Suprapubic skin (tissue), 3 donors: ENCODE measurements at regions not wholly inside any gene's neighbourhood (a gene's known extent, or its start where the extent isn't known, plus 50 kb on each side); places are given as distances from the start of the nearest gene placed in this dataset.

Experiments used
- EP300 ChIP-seq: sonication (generic); formaldehyde crosslinking; IDR thresholded peaks from one replicate; pipeline ENCODE4 v1.6.1; 2017; ENCODE audit warnings: antibody characterized with exemption
- TF ChIP-seq, protein P1 (sequence below), 2 donors: fragments of 200-600 bp in 1 of 2; fragments of 450-650 bp in 1 of 2; sonication (generic) in 1 of 2; IDR thresholded peaks; one replicate each; pipeline ENCODE4 v1.5.1; 2016 to 2019; ENCODE audit warnings: antibody characterized with exemption in 2 of 2, mild to moderate bottlenecking in 1 of 2, moderate library complexity in 1 of 2

DNA sequence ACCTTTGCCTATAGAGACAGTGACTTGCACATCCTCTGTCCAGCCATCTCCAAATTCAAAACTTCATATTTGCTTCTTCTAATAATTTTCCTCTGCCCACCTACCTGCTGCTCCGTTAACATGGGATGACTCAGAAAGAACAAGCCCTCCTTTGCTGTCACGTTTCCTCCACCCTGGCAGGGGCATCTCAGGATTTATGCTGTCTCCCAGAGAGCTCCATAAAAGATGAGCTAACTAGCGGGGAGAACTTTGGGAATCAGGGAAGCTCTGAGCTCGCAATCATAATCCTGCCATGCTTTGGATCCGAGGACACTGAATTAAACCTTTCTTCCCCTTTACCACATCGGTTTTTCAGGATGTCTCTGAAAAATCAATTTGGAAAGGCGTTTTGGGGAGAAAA is 78.4 kb upstream of the FSTL4 start:
- TF ChIP-seq, protein P1, sequence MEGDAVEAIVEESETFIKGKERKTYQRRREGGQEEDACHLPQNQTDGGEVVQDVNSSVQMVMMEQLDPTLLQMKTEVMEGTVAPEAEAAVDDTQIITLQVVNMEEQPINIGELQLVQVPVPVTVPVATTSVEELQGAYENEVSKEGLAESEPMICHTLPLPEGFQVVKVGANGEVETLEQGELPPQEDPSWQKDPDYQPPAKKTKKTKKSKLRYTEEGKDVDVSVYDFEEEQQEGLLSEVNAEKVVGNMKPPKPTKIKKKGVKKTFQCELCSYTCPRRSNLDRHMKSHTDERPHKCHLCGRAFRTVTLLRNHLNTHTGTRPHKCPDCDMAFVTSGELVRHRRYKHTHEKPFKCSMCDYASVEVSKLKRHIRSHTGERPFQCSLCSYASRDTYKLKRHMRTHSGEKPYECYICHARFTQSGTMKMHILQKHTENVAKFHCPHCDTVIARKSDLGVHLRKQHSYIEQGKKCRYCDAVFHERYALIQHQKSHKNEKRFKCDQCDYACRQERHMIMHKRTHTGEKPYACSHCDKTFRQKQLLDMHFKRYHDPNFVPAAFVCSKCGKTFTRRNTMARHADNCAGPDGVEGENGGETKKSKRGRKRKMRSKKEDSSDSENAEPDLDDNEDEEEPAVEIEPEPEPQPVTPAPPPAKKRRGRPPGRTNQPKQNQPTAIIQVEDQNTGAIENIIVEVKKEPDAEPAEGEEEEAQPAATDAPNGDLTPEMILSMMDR (IDR thresholded peaks at IDR 0.05), result no peak
- no peak for TF ChIP-seq EP300
